HG03064 (cell line): ENCODE measurements at regions not wholly inside any gene's neighbourhood (a gene's known extent, or its start where the extent isn't known, plus 50 kb on each side); places are given as distances from the start of the nearest gene placed in this dataset.

Experiments
- ATAC-seq: cut with Tn5 transposase; IDR thresholded peaks from one replicate; pipeline ENCODE4 v1.9.1; 2021; ENCODE audit warnings: low read depth; ENCODE audit not compliant: unreplicated experiment

DNA sequence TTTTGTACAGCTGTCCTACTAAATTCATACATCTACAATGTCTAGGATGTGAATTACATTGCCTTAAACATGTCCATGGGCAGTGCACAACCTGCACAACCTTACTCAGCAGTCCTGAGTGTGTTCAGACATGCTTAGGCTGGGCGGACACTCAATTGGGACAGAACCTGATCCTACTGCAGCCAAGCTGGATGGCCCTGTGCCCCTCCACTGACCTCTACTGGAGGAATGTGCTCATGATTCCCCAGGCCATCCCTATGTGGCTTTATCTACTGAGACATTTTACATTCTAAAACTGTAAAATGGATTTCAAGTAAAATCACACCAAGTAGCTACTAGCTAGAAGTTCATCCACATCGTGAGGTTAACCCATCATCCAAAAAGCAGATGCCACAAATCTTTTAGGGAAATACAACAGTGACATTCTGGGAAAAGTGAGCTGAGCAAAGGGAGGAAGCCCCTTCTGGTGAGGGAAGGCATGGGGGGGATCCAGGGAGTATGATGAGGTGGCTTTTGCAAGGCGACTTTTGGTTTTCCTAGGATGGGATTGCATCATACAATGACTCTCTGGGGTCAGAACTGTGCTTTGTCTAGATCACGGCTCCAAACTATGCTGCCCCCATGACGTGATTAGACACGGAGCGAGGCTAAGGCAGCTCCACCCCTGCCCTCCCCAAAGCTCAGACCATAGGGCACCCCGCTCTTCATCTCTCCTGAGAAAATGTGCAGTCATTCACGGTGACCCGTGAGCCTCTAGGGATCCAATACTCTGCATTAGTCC lies 911.7 kb upstream of the TMEM132C start:
- no peak for ATAC-seq

DNA sequence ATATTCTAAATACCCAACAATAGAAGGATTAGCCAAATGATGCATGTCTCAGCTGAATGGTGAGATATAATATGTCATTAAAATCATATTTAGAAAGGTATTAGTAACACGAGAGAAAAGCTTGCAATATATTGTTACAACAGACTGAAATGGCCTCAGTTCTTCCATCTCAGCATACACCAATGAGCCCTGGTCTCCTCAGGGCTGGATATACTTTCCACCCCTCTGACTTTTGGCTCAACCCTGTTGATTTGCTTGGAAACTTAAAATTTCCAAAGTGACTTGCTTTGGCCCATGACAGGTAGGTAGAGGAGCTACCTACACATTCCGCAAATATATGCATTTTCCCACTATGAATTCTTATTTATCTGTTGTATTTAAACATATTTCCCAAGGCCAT lies 908.1 kb upstream of the TMEM132C start:
- ATAC-seq, result no peak

DNA sequence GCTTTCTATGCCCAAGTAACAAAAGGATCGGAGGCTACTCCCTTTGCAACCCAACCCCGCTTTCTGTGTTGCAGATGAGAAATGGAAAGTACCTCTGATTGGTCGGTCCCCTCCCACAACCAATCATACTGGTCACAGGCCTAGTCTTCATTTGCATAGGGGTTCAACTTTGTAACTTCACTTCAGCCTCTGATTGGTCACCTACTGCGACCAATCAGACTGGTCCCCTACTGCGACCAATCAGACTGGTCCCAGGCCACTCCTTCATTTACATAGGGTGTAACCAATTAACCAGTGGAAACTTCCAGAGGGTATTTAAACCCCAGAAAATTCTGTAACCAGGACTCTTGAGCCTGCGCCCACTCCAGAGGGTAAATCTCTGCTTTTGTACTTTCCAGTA lies 906.4 kb upstream of the TMEM132C start:
- no peak for ATAC-seq

DNA sequence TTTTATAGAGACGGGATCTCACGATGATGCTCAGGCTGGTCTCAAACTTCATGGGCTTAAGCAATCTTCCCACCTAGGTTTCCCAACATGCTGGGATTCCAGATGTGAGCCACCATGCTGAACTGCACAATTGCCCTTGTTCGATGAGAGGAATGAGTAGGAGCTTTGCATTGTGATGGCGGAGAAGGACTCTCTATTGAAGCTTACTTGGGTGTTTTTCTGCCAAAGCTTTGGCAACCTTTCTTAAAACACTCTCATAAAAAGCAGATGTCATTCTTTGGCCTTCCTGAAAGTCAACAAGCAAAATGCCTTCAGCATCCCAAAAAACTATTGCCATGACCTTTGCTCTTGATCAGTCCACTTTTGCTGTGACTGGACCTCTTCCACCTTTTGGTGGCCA lies 904.8 kb upstream of the TMEM132C start:
- ATAC-seq, result no peak

DNA sequence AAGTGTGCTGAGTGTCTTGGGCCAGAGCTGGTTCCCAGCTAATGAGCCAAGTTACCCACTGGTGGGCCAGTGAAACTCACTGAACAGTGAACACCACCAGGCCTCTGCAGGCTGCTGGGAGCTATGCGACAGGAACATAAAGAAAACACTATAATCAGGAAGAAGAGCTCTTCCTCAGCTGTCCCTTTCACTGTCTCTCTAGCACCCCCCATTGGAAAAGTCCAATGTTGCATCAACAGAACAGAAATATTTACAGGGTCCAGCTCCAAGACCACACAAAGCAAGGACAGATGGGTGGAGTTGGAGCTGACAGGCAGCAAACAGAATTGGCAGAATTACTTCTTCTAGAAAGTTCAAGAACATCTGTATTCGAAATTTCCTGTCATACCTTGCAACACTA lies 903.6 kb upstream of the TMEM132C start:
- ATAC-seq, result no peak

DNA sequence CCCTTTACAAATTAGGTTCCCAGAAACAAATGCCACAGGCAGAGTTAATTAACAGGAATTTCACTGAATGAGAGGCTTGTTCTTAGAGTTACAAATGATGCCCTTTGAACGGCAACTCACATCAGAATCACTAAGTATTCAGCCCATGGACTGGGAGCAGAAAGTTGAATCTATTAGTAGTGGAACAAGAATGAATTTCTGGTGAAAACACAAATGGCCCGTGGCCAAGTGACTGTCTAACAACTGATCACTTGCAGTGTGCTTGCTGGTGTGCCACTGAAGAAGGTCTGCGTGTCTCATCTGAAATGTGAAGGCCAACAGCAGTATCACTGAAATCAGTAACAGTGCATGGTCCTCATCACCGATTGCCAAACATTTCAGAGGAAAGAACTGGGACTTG lies 893.4 kb upstream of the TMEM132C start:
- no peak for ATAC-seq

DNA sequence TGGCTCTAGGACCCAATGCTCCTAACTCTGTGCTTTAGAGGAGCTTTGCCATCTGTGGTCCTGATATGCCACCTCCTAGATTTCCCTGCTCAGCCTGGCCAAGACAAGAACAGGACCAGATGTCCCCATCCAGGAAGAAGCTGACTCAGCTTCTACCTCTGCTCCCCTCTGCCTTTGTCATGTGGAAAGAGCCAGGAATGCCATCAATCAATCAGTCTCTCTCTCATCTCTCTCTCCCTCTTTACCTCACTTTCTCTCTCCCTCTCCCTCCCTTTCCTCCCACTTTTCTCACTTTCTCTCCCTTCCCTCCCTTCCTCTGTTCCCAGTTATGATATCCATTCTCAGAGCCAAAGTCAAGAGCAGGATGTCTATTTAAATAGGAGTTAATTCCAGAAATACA lies 892.5 kb upstream of the TMEM132C start:
- ATAC-seq, result no peak

DNA sequence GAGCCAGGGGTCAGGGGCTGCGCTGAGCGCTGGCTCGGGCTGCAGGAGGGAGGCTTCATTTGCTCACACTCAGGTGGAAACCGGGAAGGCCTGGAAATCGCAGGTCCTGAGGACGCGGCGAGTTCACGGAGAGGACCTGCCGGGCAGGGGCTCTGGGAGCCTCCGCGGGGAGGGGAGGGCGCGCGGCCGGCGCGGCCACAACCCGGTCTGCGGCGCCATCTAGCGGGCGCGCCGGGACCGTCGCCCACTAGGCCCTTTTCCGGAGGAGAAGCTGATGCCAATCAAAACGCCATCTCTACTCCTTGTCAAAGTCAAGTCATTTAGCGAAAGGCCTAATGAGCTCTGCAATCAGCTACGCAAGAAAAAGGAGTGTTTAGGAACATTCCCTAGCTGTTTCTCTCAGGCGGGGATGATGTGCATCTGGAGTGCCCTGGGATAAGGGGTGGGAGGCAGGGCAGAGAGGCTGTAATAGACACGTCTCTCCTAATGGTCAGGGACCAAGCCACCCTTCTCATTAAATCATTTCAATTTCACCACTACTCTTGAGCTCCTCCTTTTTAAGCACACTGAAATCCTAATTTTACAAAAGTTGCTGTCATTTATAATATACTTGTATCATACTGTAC lies 885.8 kb upstream of the TMEM132C start:
- no peak for ATAC-seq

DNA sequence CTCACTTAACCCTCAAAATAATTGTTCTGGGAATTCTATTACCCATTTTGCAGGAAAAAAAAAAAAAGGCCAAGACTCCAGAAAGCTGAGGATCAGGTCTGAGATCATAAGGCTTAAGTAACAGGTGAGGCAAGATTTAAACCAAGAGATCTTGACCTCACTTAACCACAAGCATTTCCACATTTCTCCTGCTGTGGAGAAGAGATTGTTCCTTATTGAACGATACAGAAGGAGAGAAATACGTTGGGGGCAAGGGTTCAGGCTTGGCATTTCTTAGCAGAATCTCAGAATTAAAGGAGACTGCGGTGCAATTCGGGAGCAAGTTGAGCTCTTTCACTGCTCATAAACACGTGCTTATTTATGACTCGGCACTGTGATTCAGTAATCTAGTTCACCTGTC lies 885.3 kb upstream of the TMEM132C start:
- no peak for ATAC-seq

DNA sequence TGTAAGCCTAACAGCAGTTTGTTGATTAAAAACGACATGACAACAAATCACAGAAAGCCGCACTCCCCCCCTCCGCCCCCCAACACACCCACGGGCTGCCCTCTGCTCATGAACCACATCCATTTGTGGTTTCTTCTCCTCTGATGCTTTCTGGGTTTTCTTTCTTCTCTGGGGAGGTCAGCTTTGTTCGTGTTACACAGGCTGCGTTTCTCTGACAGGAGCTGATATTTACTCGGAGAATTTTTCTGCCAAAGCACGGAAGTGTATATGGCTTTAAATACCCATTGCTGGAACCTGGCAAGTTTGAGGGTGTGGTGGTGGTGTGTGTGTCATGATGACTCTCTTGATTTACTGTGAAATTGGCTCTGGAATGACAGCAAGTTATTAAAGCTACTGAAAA lies 883.7 kb upstream of the TMEM132C start:
- no peak for ATAC-seq

DNA sequence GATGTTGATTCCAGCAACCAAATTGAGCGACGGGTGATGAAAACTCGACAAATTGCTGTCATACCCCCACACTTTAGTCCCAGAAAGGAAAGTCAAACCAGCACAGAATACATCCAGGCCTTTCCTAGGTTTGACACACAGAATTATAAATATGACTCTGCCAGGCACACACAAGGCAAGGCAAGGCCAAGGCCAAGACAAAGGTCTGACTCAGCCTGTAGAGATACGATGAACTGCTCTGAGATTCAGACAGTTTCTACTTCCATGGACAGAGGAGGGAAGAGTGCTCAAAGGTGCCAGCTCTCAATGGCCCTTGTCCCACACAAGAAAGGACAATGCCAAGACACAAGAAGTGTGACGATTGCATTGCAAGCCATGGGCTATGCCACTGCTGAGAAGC lies 880.2 kb upstream of the TMEM132C start:
- ATAC-seq, result no peak

DNA sequence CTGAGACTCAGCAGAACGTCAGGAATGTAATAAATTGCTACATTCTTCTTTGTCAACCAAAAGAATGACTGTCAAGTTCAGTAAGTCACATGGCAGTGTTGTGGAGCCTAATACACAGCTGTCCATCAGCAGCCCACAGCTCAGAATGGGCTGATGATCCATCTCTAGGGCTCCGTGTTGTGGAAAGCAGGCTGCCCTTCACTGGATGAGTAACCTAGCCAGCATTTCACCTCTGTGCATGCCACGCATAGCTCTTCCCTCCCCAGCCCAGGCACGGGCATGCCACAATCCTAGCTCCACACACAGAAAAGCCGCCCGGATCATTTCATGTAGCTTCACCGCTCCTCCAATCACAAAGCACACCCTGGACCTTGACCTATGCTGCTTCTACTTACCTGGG lies 878.0 kb upstream of the TMEM132C start:
- ATAC-seq, result no peak

DNA sequence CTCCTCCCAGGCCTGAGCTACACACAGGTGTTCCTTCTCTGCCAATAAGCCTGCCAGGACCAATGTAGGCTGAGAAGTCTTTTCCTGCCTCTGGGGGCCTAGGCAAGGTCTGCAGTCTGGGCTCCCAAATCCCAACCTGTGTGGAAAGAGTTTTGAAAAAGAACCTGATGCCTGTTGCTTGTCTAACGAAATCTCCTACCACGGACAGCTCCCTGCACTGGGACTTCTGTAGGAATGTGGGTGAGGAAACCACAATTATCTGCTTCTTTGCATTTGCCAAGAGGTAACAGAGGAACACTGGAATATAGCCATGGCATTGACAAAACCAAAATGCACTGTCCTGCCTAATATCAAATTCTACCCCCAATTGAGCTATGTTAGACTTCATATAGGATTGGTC lies 877.0 kb upstream of the TMEM132C start:
- ATAC-seq, result no peak

DNA sequence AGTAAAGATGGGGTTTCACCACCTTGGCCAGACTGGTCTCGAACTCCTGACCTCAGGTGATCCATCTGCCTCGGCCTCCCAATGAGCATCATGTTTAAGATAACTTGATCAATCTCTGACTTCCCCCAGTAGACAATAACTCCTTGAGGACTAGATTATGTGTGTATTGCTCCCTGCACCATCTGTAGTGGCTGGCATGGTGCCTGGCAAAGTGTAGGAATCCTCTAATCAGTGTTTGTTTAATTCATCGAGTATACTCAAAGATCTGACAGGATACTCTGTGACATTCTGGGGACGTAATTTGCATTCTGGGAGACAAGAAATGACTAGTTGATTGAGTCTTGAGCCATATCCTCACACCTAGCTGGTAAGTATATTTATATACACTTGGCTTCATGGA lies 873.5 kb upstream of the TMEM132C start:
- ATAC-seq, result no peak

DNA sequence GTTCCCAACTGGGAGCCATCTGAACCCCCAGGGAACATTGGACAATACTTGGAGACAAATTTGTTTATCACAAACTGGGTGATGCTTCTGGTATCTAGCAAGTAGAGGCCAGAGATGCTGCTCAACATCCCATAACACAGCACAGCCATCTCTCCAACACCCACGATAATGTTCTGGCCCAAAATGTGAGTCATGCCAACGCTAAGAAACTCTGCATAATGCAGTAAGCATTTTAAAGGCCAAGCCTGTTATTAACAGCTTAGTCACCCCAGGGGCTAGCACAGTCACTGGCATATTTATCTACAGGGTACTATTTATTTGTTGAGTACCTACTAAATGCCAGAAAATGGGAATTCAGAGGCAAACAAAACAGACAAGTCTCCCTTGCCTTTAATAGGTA lies 873.1 kb upstream of the TMEM132C start:
- ATAC-seq, result no peak

DNA sequence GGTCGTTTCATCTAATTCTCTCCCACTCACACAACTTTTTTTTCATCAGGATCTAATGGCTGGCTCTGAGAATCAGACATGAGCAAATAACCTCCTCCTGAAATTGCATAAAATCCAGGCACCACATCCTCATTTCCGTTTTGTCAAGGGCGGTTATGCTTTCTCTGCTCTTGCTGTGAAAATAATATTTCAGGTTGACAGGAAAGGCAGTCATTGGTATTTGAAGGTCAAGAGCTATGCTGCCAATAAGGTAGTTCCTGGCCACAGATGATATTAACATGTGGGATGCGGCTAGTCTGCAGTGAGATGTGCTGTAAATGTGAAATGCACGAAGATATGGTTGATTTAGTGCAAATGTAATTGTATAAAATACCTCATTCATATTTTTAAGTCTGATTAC lies 870.2 kb upstream of the TMEM132C start:
- ATAC-seq, result no peak

DNA sequence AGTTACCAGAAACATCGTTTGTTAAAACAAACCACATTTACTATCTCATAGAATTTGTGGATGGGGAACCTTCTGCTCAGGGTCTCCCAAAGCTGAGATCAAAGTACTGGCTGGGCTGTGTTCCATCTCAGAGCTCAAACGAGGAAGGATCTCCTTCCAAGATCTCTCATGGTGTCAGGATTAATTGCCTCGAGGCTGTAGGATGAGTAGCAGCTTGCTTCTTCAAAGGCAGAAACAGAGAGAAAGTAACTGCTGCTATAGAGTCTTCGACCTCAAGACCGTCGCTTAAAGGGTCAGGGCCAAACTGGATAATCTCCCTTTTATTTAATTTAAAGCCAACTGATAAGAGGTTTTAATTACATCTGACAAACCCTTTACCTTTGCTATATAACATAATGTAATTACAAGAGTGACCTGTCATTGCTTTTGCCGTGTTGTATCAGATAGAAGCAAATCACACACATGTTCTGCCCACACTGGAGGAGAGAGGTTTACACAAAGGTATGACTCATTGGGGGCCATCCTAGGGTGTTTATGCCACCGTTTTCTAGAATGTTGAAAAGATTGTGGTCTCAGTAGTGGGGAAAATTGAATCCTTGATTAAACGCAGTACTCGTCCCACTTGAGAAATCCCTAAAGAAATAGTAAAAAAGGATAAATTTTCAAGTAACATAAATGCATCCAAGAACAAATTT lies 868.8 kb upstream of the TMEM132C start:
- no peak for ATAC-seq

DNA sequence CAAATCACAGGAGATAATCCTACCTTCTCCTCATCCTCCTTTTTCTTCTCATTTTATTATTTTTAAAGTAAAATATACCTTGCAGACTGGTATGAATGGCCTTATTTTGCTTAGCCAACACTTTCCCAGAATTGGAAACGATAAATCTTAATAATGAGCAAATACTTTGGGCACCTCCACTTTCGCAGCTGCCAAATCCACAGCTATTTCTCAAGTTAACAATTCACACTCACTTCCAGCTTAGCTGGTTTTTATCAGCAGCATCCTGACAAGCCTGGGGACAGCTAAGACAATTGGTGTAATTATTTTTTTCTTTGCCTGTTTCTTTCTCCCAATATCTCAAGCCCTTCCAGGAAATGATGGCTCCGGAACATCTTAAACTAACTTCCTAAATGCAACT lies 867.5 kb upstream of the TMEM132C start:
- ATAC-seq, result no peak

DNA sequence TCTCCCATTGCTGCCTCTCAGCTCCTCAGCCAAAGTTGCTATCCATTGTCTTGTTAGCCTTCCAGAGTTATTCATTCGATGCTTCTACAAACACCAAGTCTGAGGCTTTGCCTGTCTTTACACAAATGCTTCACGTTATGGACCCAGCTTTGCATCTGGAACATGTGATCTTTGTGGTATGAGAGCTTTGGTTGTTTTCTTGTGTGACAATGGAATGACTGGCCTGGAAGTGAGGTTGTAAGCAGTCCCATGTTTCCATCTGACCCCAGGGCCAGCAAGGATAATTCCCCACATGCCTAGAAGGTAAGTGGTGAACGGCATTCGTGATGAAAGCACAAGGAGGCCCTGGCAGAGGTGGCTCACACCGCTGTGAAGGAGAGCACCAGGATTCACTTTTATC lies 866.7 kb upstream of the TMEM132C start:
- ATAC-seq, result no peak

DNA sequence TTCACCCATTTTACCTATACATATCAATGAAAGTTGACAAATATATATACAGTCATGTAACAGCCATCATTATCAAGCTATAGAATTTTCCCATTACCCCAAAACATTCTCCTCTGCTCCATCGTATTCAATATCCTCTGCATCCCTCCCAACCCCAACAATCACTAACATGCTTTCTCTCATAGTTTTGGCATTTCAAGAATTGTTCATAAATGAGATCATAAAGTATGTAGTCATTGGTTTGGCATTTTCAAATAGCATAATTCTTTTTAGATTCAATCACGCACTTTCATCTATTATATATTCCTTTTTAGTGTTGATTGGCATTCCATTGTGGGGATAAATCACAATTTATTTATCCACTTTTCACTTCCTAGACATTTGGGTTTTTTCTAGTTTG lies 866.0 kb upstream of the TMEM132C start:
- ATAC-seq, result no peak

DNA sequence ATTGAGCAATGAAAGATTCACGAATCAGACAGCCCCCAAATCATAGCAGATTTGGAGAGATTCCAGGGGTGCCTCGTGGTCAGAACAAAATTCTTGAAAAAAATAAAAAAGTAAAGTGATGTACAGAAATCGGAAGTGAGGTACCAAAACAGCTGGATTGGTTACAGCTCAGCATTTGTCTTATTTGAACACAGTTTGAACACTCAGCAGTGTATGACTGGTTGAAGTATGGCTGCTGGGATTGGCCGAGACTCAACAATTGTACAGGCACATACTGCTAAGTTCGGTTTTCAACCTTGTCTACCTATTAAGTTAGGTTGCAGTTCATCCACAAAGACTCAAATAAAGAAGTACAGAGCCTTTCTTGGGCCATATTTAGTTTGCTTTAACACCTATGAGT lies 865.4 kb upstream of the TMEM132C start:
- ATAC-seq, result no peak
